ENCODE measurements at regions not wholly inside any gene's neighbourhood (a gene's known extent, or its start where the extent isn't known, plus 50 kb on each side); places are given as distances from the start of the nearest gene placed in this dataset.

GRCh38 chr11:91163619-91164451, 941.0 kb upstream of the CHORDC1 start:
- no peaks in the 10 kb centered on the region for H3K27me3 ChIP-seq (ENCODE audit: control insufficient read depth in 1 of 2, insufficient read depth in 2 of 2, low read length in 2 of 2)
- no peak overlapping the region for H3K9ac ChIP-seq (ENCODE audit: low read depth in 1 of 2, low read length in 2 of 2)
- no peak overlapping the region for H3K4me3 ChIP-seq (ENCODE audit: low read depth in 1 of 2, low read length in 2 of 2)
- peaks cover 0 to 3% of the 10 kb centered on the region in 2 donors for H3K9me3 ChIP-seq (ENCODE audit: control insufficient read depth in 1 of 2, low read length in 2 of 2)
- H3K4me1 ChIP-seq (ENCODE audit: control insufficient read depth in 1 of 2, insufficient read depth in 2 of 2, low read length in 2 of 2) = no peaks in the 10 kb centered on the region
- no peaks in the 10 kb centered on the region for H3K36me3 ChIP-seq (ENCODE audit: control insufficient read depth in 1 of 2, insufficient read depth in 2 of 2, low read length in 2 of 2)
- no peak overlapping the region for H3K27ac ChIP-seq (ENCODE audit: low read depth, low read length)

GRCh38 chr11:91160661-91161060, 937.8 kb upstream of the CHORDC1 start:
- Histone ChIP-seq H3K4me1 (ENCODE audit: control insufficient read depth in 1 of 2, insufficient read depth in 2 of 2, low read length in 2 of 2) (no peaks in the 10 kb centered on the region), H3K9ac (ENCODE audit: low read depth in 1 of 2, low read length in 2 of 2) (no peak overlapping the region), H3K36me3 (ENCODE audit: control insufficient read depth in 1 of 2, insufficient read depth in 2 of 2, low read length in 2 of 2) (no peaks in the 10 kb centered on the region), H3K27me3 (ENCODE audit: control insufficient read depth in 1 of 2, insufficient read depth in 2 of 2, low read length in 2 of 2) (no peaks in the 10 kb centered on the region), H3K27ac (ENCODE audit: low read depth, low read length) (no peak overlapping the region), H3K4me3 (ENCODE audit: low read depth in 1 of 2, low read length in 2 of 2) (no peak overlapping the region), H3K9me3 (ENCODE audit: control insufficient read depth in 1 of 2, low read length in 2 of 2) (no peaks in the 10 kb centered on the region)

GRCh38 chr11:91158891-91159537, 936.2 kb upstream of the CHORDC1 start:
- Histone ChIP-seq H3K9me3 (ENCODE audit: control insufficient read depth in 1 of 2, low read length in 2 of 2) (no peaks in the 10 kb centered on the region), H3K9ac (ENCODE audit: low read depth in 1 of 2, low read length in 2 of 2) (no peak overlapping the region), H3K4me3 (ENCODE audit: low read depth in 1 of 2, low read length in 2 of 2) (no peak overlapping the region), H3K4me1 (ENCODE audit: control insufficient read depth in 1 of 2, insufficient read depth in 2 of 2, low read length in 2 of 2) (no peaks in the 10 kb centered on the region), H3K27ac (ENCODE audit: low read depth, low read length) (no peak overlapping the region), H3K27me3 (ENCODE audit: control insufficient read depth in 1 of 2, insufficient read depth in 2 of 2, low read length in 2 of 2) (no peaks in the 10 kb centered on the region), H3K36me3 (ENCODE audit: control insufficient read depth in 1 of 2, insufficient read depth in 2 of 2, low read length in 2 of 2) (no peaks in the 10 kb centered on the region)

- H3K4me1 ChIP-seq (ENCODE audit: control insufficient read depth in 1 of 2, insufficient read depth in 2 of 2, low read length in 2 of 2) = no peaks in the 10 kb centered on the region
- no peaks in the 10 kb centered on the region for H3K9me3 ChIP-seq (ENCODE audit: control insufficient read depth in 1 of 2, low read length in 2 of 2)
- no peak overlapping the region for H3K4me3 ChIP-seq (ENCODE audit: low read depth in 1 of 2, low read length in 2 of 2)
- no peaks in the 10 kb centered on the region for H3K27me3 ChIP-seq (ENCODE audit: control insufficient read depth in 1 of 2, insufficient read depth in 2 of 2, low read length in 2 of 2)
- H3K27ac ChIP-seq (ENCODE audit: low read depth, low read length) = no peak overlapping the region
- no peaks in the 10 kb centered on the region for H3K36me3 ChIP-seq (ENCODE audit: control insufficient read depth in 1 of 2, insufficient read depth in 2 of 2, low read length in 2 of 2)
- H3K9ac ChIP-seq (ENCODE audit: low read depth in 1 of 2, low read length in 2 of 2) = no peak overlapping the region
Observed at GRCh38 chr11:91158297-91158696, 935.4 kb upstream of the CHORDC1 start.

GRCh38 chr11:91156041-91156440, 933.2 kb upstream of the CHORDC1 start:
- no peak overlapping the region for H3K9ac ChIP-seq (ENCODE audit: low read depth in 1 of 2, low read length in 2 of 2)
- no peak overlapping the region for H3K27ac ChIP-seq (ENCODE audit: low read depth, low read length)
- H3K4me1 ChIP-seq (ENCODE audit: control insufficient read depth in 1 of 2, insufficient read depth in 2 of 2, low read length in 2 of 2) = no peaks in the 10 kb centered on the region
- H3K27me3 ChIP-seq (ENCODE audit: control insufficient read depth in 1 of 2, insufficient read depth in 2 of 2, low read length in 2 of 2) = no peaks in the 10 kb centered on the region
- H3K4me3 ChIP-seq (ENCODE audit: low read depth in 1 of 2, low read length in 2 of 2) = no peak overlapping the region
- H3K9me3 ChIP-seq (ENCODE audit: control insufficient read depth in 1 of 2, low read length in 2 of 2) = peaks cover 7 to 8% of the 10 kb centered on the region in 2 donors
- no peaks in the 10 kb centered on the region for H3K36me3 ChIP-seq (ENCODE audit: control insufficient read depth in 1 of 2, insufficient read depth in 2 of 2, low read length in 2 of 2)

GRCh38 chr11:91147885-91148284, 925.0 kb upstream of the CHORDC1 start:
- Histone ChIP-seq H3K9me3 (ENCODE audit: control insufficient read depth in 1 of 2, low read length in 2 of 2) (peaks cover 7 to 8% of the 10 kb centered on the region in 2 donors), H3K27me3 (ENCODE audit: control insufficient read depth in 1 of 2, insufficient read depth in 2 of 2, low read length in 2 of 2) (no peaks in the 10 kb centered on the region), H3K27ac (ENCODE audit: low read depth, low read length) (no peak overlapping the region), H3K4me3 (ENCODE audit: low read depth in 1 of 2, low read length in 2 of 2) (no peak overlapping the region), H3K36me3 (ENCODE audit: control insufficient read depth in 1 of 2, insufficient read depth in 2 of 2, low read length in 2 of 2) (no peaks in the 10 kb centered on the region), H3K9ac (ENCODE audit: low read depth in 1 of 2, low read length in 2 of 2) (no peak overlapping the region), H3K4me1 (ENCODE audit: control insufficient read depth in 1 of 2, insufficient read depth in 2 of 2, low read length in 2 of 2) (no peaks in the 10 kb centered on the region)

GRCh38 chr11:91141655-91142054, 918.8 kb upstream of the CHORDC1 start:
- Histone ChIP-seq H3K36me3 (ENCODE audit: control insufficient read depth in 1 of 2, insufficient read depth in 2 of 2, low read length in 2 of 2) (no peaks in the 10 kb centered on the region), H3K9ac (ENCODE audit: low read depth in 1 of 2, low read length in 2 of 2) (no peak overlapping the region), H3K4me3 (ENCODE audit: low read depth in 1 of 2, low read length in 2 of 2) (no peak overlapping the region), H3K4me1 (ENCODE audit: control insufficient read depth in 1 of 2, insufficient read depth in 2 of 2, low read length in 2 of 2) (no peaks in the 10 kb centered on the region), H3K27me3 (ENCODE audit: control insufficient read depth in 1 of 2, insufficient read depth in 2 of 2, low read length in 2 of 2) (no peaks in the 10 kb centered on the region), H3K9me3 (ENCODE audit: control insufficient read depth in 1 of 2, low read length in 2 of 2) (no peaks in the 10 kb centered on the region), H3K27ac (ENCODE audit: low read depth, low read length) (no peak overlapping the region)

GRCh38 chr11:91136631-91137030, 913.8 kb upstream of the CHORDC1 start:
- Histone ChIP-seq H3K36me3 (ENCODE audit: control insufficient read depth in 1 of 2, insufficient read depth in 2 of 2, low read length in 2 of 2) (no peaks in the 10 kb centered on the region), H3K27me3 (ENCODE audit: control insufficient read depth in 1 of 2, insufficient read depth in 2 of 2, low read length in 2 of 2) (no peaks in the 10 kb centered on the region), H3K4me1 (ENCODE audit: control insufficient read depth in 1 of 2, insufficient read depth in 2 of 2, low read length in 2 of 2) (no peaks in the 10 kb centered on the region), H3K9me3 (ENCODE audit: control insufficient read depth in 1 of 2, low read length in 2 of 2) (no peaks in the 10 kb centered on the region), H3K4me3 (ENCODE audit: low read depth in 1 of 2, low read length in 2 of 2) (no peak overlapping the region), H3K27ac (ENCODE audit: low read depth, low read length) (no peak overlapping the region), H3K9ac (ENCODE audit: low read depth in 1 of 2, low read length in 2 of 2) (no peak overlapping the region)

- H3K9ac ChIP-seq (ENCODE audit: low read depth in 1 of 2, low read length in 2 of 2) = no peak overlapping the region
- no peak overlapping the region for H3K27ac ChIP-seq (ENCODE audit: low read depth, low read length)
- H3K36me3 ChIP-seq (ENCODE audit: control insufficient read depth in 1 of 2, insufficient read depth in 2 of 2, low read length in 2 of 2) = no peaks in the 10 kb centered on the region
- no peaks in the 10 kb centered on the region for H3K9me3 ChIP-seq (ENCODE audit: control insufficient read depth in 1 of 2, low read length in 2 of 2)
- H3K4me3 ChIP-seq (ENCODE audit: low read depth in 1 of 2, low read length in 2 of 2) = no peak overlapping the region
- H3K4me1 ChIP-seq (ENCODE audit: control insufficient read depth in 1 of 2, insufficient read depth in 2 of 2, low read length in 2 of 2) = no peaks in the 10 kb centered on the region
- H3K27me3 ChIP-seq (ENCODE audit: control insufficient read depth in 1 of 2, insufficient read depth in 2 of 2, low read length in 2 of 2) = no peaks in the 10 kb centered on the region
Observed at GRCh38 chr11:91133361-91133760, 910.5 kb upstream of the CHORDC1 start.

- no peak overlapping the region for H3K9ac ChIP-seq (ENCODE audit: low read depth in 1 of 2, low read length in 2 of 2)
- H3K27ac ChIP-seq (ENCODE audit: low read depth, low read length) = no peak overlapping the region
- no peaks in the 10 kb centered on the region for H3K36me3 ChIP-seq (ENCODE audit: control insufficient read depth in 1 of 2, insufficient read depth in 2 of 2, low read length in 2 of 2)
- no peak overlapping the region for H3K4me3 ChIP-seq (ENCODE audit: low read depth in 1 of 2, low read length in 2 of 2)
- no peaks in the 10 kb centered on the region for H3K4me1 ChIP-seq (ENCODE audit: control insufficient read depth in 1 of 2, insufficient read depth in 2 of 2, low read length in 2 of 2)
- H3K27me3 ChIP-seq (ENCODE audit: control insufficient read depth in 1 of 2, insufficient read depth in 2 of 2, low read length in 2 of 2) = no peaks in the 10 kb centered on the region
- no peaks in the 10 kb centered on the region for H3K9me3 ChIP-seq (ENCODE audit: control insufficient read depth in 1 of 2, low read length in 2 of 2)
Observed at GRCh38 chr11:91129596-91129995, 906.7 kb upstream of the CHORDC1 start.

Data from duodenal mucosa (tissue), 2 donors.